PC-3 (cell line): ENCODE measurements at regions not wholly inside any gene's neighbourhood (a gene's known extent, or its start where the extent isn't known, plus 50 kb on each side); places are given as distances from the start of the nearest gene placed in this dataset.

ENCODE experiments used
- ATAC-seq: fragments of 200-7000 bp; cut with Tn5 transposase; 2 replicates; pipeline ENCODE4 v1.9.1; 2020; ENCODE audit warnings: mild to moderate bottlenecking, moderate library complexity
- BruUV-seq: library from RNA; stranded (reverse); fragments of 400-500 nt; replicated peaks from 2 replicates; lab custom pipeline; 2021; lab: Mats Ljungman, UMichigan
- CTCF ChIA-PET: fragments of 300-600 bp; sonication (Branson Sonifier 250); formaldehyde crosslinking; loops from one replicate; lab custom pipeline; 2022; ENCODE audit warnings: antibody characterized with exemption; lab: Charles Lee
- POLR2A ChIA-PET: fragments of 300-600 bp; sonication (Branson Sonifier 250); formaldehyde crosslinking; loops from one replicate; lab custom pipeline; 2022; ENCODE audit warnings: antibody characterized with exemption; ENCODE audit not compliant: unreplicated experiment; lab: Charles Lee
- DNase-seq: peaks from one replicate; pipeline ENCODE4 v3.0.0-alpha.2; 2015
- H2AFZ ChIP-seq: fragments of 300-600 bp; sonication (generic); 2 replicates; pipeline ENCODE4 v1.6.0; 2016; ENCODE audit warnings: antibody characterized with exemption, low read length
- H3F3A ChIP-seq: fragments of 300-600 bp; sonication (generic); one replicate; pipeline ENCODE4 v1.6.0; 2017; ENCODE audit warnings: antibody characterized with exemption, low read length, control low read depth, mild to moderate bottlenecking; ENCODE audit not compliant: unreplicated experiment
- H3K27ac ChIP-seq: fragments of 300-600 bp; sonication (generic); 2 replicates; pipeline ENCODE4 v1.5.1; 2016; ENCODE audit warnings: mild to moderate bottlenecking, low read length
- H3K27me3 ChIP-seq: fragments of 300-600 bp; sonication (generic); 2 replicates; pipeline ENCODE4 v1.6.1; 2016; ENCODE audit warnings: low read length, mixed read lengths
- H3K36me3 ChIP-seq: fragments of 300-600 bp; sonication (generic); 2 replicates; pipeline ENCODE4 v1.6.1; 2016; ENCODE audit warnings: low read depth, mixed run types, low read length, mixed read lengths
- H3K4me1 ChIP-seq: fragments of 300-600 bp; sonication (generic); 2 replicates; pipeline ENCODE4 v1.5.1; 2016; ENCODE audit warnings: low read length; ENCODE audit not compliant: insufficient read depth
- H3K4me2 ChIP-seq: fragments of 300-600 bp; sonication (generic); 2 replicates; pipeline ENCODE4 v1.6.0; 2016; ENCODE audit warnings: low read length
- H3K4me3 ChIP-seq: fragments of 300-600 bp; sonication (generic); 2 replicates; pipeline ENCODE4 v1.5.1; 2016; ENCODE audit warnings: mild to moderate bottlenecking, low read length, mixed read lengths
- H3K79me2 ChIP-seq: fragments of 300-600 bp; sonication (generic); 2 replicates; pipeline ENCODE4 v1.6.1; 2017; ENCODE audit warnings: low read length, mixed read lengths
- H3K9ac ChIP-seq: fragments of 300-600 bp; sonication (generic); 2 replicates; pipeline ENCODE4 v1.6.0; 2016; ENCODE audit warnings: mild to moderate bottlenecking, low read length
- H3K9me2 ChIP-seq: fragments of 300-600 bp; sonication (generic); replicated peaks from 2 replicates; pipeline ENCODE4 v1.6.1; 2016; ENCODE audit warnings: mixed run types, low read length, mixed read lengths
- H3K9me3 ChIP-seq: fragments of 300-600 bp; sonication (generic); 2 replicates; pipeline ENCODE4 v1.6.1; 2016; ENCODE audit warnings: low read length, mixed read lengths
- H4K20me1 ChIP-seq: fragments of 300-600 bp; sonication (generic); 2 replicates; pipeline ENCODE4 v1.6.1; 2016; ENCODE audit warnings: low read length, mixed read lengths
- CTCF ChIP-seq: fragments of 300-600 bp; sonication (generic); conservative IDR thresholded peaks from 2 replicates; pipeline ENCODE4 v1.5.1; 2017; ENCODE audit warnings: antibody characterized with exemption, low read depth, mild to moderate bottlenecking, low read length
- EZH2 ChIP-seq: fragments of 300-600 bp; sonication (generic); IDR thresholded peaks from one replicate; pipeline ENCODE4 v1.6.1; 2017; ENCODE audit warnings: antibody characterized with exemption, mild to moderate bottlenecking, low read length; ENCODE audit not compliant: unreplicated experiment
- EZH2phosphoT487 ChIP-seq: fragments of 300-600 bp; sonication (generic); IDR thresholded peaks from 2 replicates; pipeline ENCODE4 v1.6.1; 2018; ENCODE audit warnings: mild to moderate bottlenecking, antibody characterized with exemption, low read length, borderline replicate concordance
- intact Hi-C: fragments of 100-400 bp; cut with micrococcal nuclease; formaldehyde crosslinking; loops from 2 replicates; pipeline ENCODE4 v1.9.0; 2023

GRCh38 chr18:44197832-44198611 lies 482.7 kb upstream of the SETBP1 start:
- ATAC-seq (no peak), DNase-seq (no peak)
- peaks cover 4% of the 10 kb centered on the region; the same call in 1 of the 2 replicates for H3K4me1 ChIP-seq
- H3K79me2 ChIP-seq: no peaks in the 10 kb centered on the region
- H3K4me2 ChIP-seq: no peak overlapping the region
- no peaks in the 10 kb centered on the region for H3F3A ChIP-seq
- BruUV-seq: no TSS peak
- no peak overlapping the region for H3K4me3 ChIP-seq
- no peaks in the 10 kb centered on the region for H3K9me2 ChIP-seq
- ChIA-PET CTCF (no interaction called here), POLR2A (no interaction called here)
- H3K9me3 ChIP-seq: no peaks in the 10 kb centered on the region
- no peak overlapping the region for H3K27ac ChIP-seq
- H3K9ac ChIP-seq: no peak overlapping the region
- no peaks in the 10 kb centered on the region for H3K27me3 ChIP-seq
- intact Hi-C loops: loop anchor here (10.0 kb wide), 1 partner anchor 127 kb away; no protein-coding TSS in a partner anchor
- H3K36me3 ChIP-seq: no peaks in the 10 kb centered on the region
- H2AFZ ChIP-seq: no peak overlapping the region
- TF ChIP-seq EZH2 (no peak), EZH2phosphoT487 (no peak), CTCF (no peak)
- no peaks in the 10 kb centered on the region for H4K20me1 ChIP-seq

GRCh38 chr18:44198612-44199284 lies 481.9 kb upstream of the SETBP1 start:
- Histone ChIP-seq H3K79me2 (no peaks in the 10 kb centered on the region), H3K4me3 (no peak overlapping the region), H3K9me2 (no peaks in the 10 kb centered on the region), H3K9ac (no peak overlapping the region), H3K36me3 (no peaks in the 10 kb centered on the region), H2AFZ (no peak overlapping the region), H3K4me1 (peaks cover 4% of the 10 kb centered on the region; the same call in 1 of the 2 replicates), H4K20me1 (no peaks in the 10 kb centered on the region), H3K4me2 (no peak overlapping the region), H3K27ac (no peak overlapping the region), H3K9me3 (no peaks in the 10 kb centered on the region), H3F3A (no peaks in the 10 kb centered on the region), H3K27me3 (no peaks in the 10 kb centered on the region)
- ATAC-seq: no peak
- CTCF ChIA-PET: no interaction called here
- POLR2A ChIA-PET: no interaction called here
- no peak for TF ChIP-seq EZH2
- no peak for DNase-seq
- intact Hi-C loops: loop anchor here (10.0 kb wide), 1 partner anchor 126 kb away; no protein-coding TSS in a partner anchor
- no TSS peak for BruUV-seq

GRCh38 chr18:44213293-44213692 lies 467.4 kb upstream of the SETBP1 start:
- Histone ChIP-seq H3K9me3 (no peaks in the 10 kb centered on the region), H3K27ac (no peak overlapping the region), H2AFZ (no peak overlapping the region), H3K4me3 (no peak overlapping the region), H3F3A (no peaks in the 10 kb centered on the region), H4K20me1 (no peaks in the 10 kb centered on the region), H3K27me3 (no peaks in the 10 kb centered on the region), H3K9me2 (no peaks in the 10 kb centered on the region), H3K79me2 (no peaks in the 10 kb centered on the region), H3K4me2 (no peak overlapping the region), H3K36me3 (no peaks in the 10 kb centered on the region), H3K4me1 (no peaks in the 10 kb centered on the region), H3K9ac (no peak overlapping the region)
- ChIA-PET CTCF (no interaction called here), POLR2A (interaction anchor here (0.5 kb wide), 1 partner anchor 83 kb away, joined by 6 read pairs; no protein-coding TSS in a partner anchor)
- ATAC-seq (no peak), DNase-seq (no peak)
- intact Hi-C loops: no loop called here
- TF ChIP-seq EZH2phosphoT487 (no peak), EZH2 (no peak)
- no TSS peak for BruUV-seq
